Activated CD8-positive, alpha-beta T cell treated with anti-CD3 and anti-CD28 coated beads, Interleukin-2, amount 10 ng/mL, durations not matched to agents 7 days and 5 days (primary cell): ENCODE measurements at regions not wholly inside any gene's neighbourhood (a gene's known extent, or its start where the extent isn't known, plus 50 kb on each side); places are given as distances from the start of the nearest gene placed in this dataset.

Experiments used
- ATAC-seq: fragments of 150-1000 bp; cut with Tn5 transposase; one replicate; pipeline ENCODE4 v1.10.0; 2021; ENCODE audit warnings: moderate library complexity
- CTCF ChIA-PET: fragments of 350-600 bp; sonication (Branson Sonifier 250); formaldehyde crosslinking; loops from one replicate; lab custom pipeline; 2021; ENCODE audit warnings: antibody characterized with exemption; lab: Charles Lee
- POLR2A ChIA-PET: fragments of 350-600 bp; sonication (Branson Sonifier 250); formaldehyde crosslinking; loops from one replicate; lab custom pipeline; 2021; ENCODE audit warnings: antibody characterized with exemption; lab: Charles Lee
- DNase-seq: peaks from one replicate; pipeline ENCODE4 v3.0.0-alpha.2; 2020
- H3K27ac Mint-ChIP-seq: one replicate; pipeline ENCODE4 v1.8.0; 2021; ENCODE audit warnings: mild to moderate bottlenecking, mixed read lengths
- H3K27me3 Mint-ChIP-seq: one replicate; pipeline ENCODE4 v1.8.0; 2021; ENCODE audit warnings: low read depth, mixed read lengths
- H3K36me3 Mint-ChIP-seq: one replicate; pipeline ENCODE4 v1.8.0; 2021; ENCODE audit warnings: low read depth, mixed read lengths
- H3K4me1 Mint-ChIP-seq: one replicate; pipeline ENCODE4 v1.8.0; 2021; ENCODE audit warnings: low read depth, mixed read lengths
- H3K4me3 Mint-ChIP-seq: one replicate; pipeline ENCODE4 v1.8.0; 2021; ENCODE audit warnings: mild to moderate bottlenecking, mixed read lengths
- H3K9me3 Mint-ChIP-seq: one replicate; pipeline ENCODE4 v1.8.0; 2022; ENCODE audit warnings: mixed read lengths; ENCODE audit not compliant: insufficient read depth

- no peak for DNase-seq
- no peak overlapping the region for H3K27ac Mint-ChIP-seq
- no peaks in the 10 kb centered on the region for H3K36me3 Mint-ChIP-seq
- no peaks in the 10 kb centered on the region for H3K4me1 Mint-ChIP-seq
- H3K9me3 Mint-ChIP-seq, result no peaks in the 10 kb centered on the region
- no peak overlapping the region for H3K4me3 Mint-ChIP-seq
- ATAC-seq, result no peak
- ChIA-PET POLR2A (no interaction called here), CTCF (no interaction called here)
- no peaks in the 10 kb centered on the region for H3K27me3 Mint-ChIP-seq
Measured at GRCh38 chr12:130266751-130267150, 70.9 kb upstream of the PIWIL1 start.

GRCh38 chr12:130280231-130280630, 57.5 kb upstream of the PIWIL1 start:
- ATAC-seq, result no peak

GRCh38 chr12:130280742-130281141, 56.9 kb upstream of the PIWIL1 start:
- CTCF ChIA-PET, result interaction anchor here (0.7 to 1.9 kb wide), 13 partner anchors 9 to 1809 kb away, joined by 3 to 8 read pairs (median 4); no protein-coding TSS in a partner anchor
- ATAC-seq (no peak), DNase-seq (no peak)
- Mint-ChIP-seq H3K4me1 (peaks cover 8% of the 10 kb centered on the region), H3K36me3 (peaks cover 2% of the 10 kb centered on the region), H3K9me3 (no peaks in the 10 kb centered on the region), H3K27me3 (no peaks in the 10 kb centered on the region), H3K27ac (no peak overlapping the region), H3K4me3 (no peak overlapping the region)
- POLR2A ChIA-PET, result no interaction called here

More at GRCh38 chr12:130280231-130280630, 57.5 kb upstream of the PIWIL1 start:
- ChIA-PET CTCF (interaction anchor here (0.7 to 1.9 kb wide), 9 partner anchors 9 to 247 kb away, joined by 3 to 8 read pairs (median 4); no protein-coding TSS in a partner anchor), POLR2A (no interaction called here)
- Mint-ChIP-seq H3K9me3 (no peaks in the 10 kb centered on the region), H3K27me3 (no peaks in the 10 kb centered on the region), H3K27ac (peak overlapping the region; percentile 61), H3K36me3 (peaks cover 2% of the 10 kb centered on the region), H3K4me3 (no peak overlapping the region), H3K4me1 (peaks cover 8% of the 10 kb centered on the region)
- peak; percentile 29 for DNase-seq

GRCh38 chr12:130281153-130281799, 56.4 kb upstream of the PIWIL1 start:
- CTCF ChIA-PET, result interaction anchor here (0.7 to 1.9 kb wide), 12 partner anchors 9 to 1810 kb away, joined by 3 to 8 read pairs (median 4); no protein-coding TSS in a partner anchor
- Mint-ChIP-seq H3K9me3 (no peaks in the 10 kb centered on the region), H3K27ac (no peak overlapping the region), H3K4me1 (peaks cover 8% of the 10 kb centered on the region), H3K36me3 (peaks cover 2% of the 10 kb centered on the region), H3K27me3 (no peaks in the 10 kb centered on the region), H3K4me3 (no peak overlapping the region)
- DNase-seq (peak; percentile 52), ATAC-seq (peak; percentile 72)
- POLR2A ChIA-PET, result no interaction called here

GRCh38 chr12:130286041-130286440, 51.6 kb upstream of the PIWIL1 start:
- Mint-ChIP-seq H3K27me3 (no peaks in the 10 kb centered on the region), H3K4me1 (peaks cover 4% of the 10 kb centered on the region), H3K36me3 (no peaks in the 10 kb centered on the region), H3K9me3 (peaks cover 2% of the 10 kb centered on the region), H3K27ac (no peak overlapping the region), H3K4me3 (no peak overlapping the region)
- CTCF ChIA-PET, result no interaction called here
- DNase-seq (no peak), ATAC-seq (no peak)
- POLR2A ChIA-PET, result no interaction called here

GRCh38 chr12:130286741-130287440, 50.8 kb upstream of the PIWIL1 start:
- no peaks in the 10 kb centered on the region for H3K4me1 Mint-ChIP-seq
- ChIA-PET POLR2A (no interaction called here), CTCF (no interaction called here)
- H3K27ac Mint-ChIP-seq, result no peak overlapping the region
- H3K9me3 Mint-ChIP-seq, result peaks cover 10% of the 10 kb centered on the region
- no peak for ATAC-seq
- no peaks in the 10 kb centered on the region for H3K36me3 Mint-ChIP-seq
- H3K27me3 Mint-ChIP-seq, result no peaks in the 10 kb centered on the region
- no peak overlapping the region for H3K4me3 Mint-ChIP-seq
- no peak for DNase-seq
